Lower leg skin (tissue), 3 donors: ENCODE measurements at regions not wholly inside any gene's neighbourhood (a gene's known extent, or its start where the extent isn't known, plus 50 kb on each side); places are given as distances from the start of the nearest gene placed in this dataset.

ENCODE experiments used
- CTCF ChIP-seq, 3 donors: fragments of 450-650 bp; IDR thresholded peaks; one replicate each; pipeline ENCODE4 v1.5.1; 2016; ENCODE audit warnings: antibody characterized with exemption in 3 of 3, mild to moderate bottlenecking in 3 of 3, moderate library complexity in 2 of 3
- POLR2A ChIP-seq, 2 donors: fragments of 450-650 bp; IDR thresholded peaks; one replicate each; pipeline ENCODE4 v1.6.1; 2016 to 2017; ENCODE audit warnings: antibody characterized with exemption in 2 of 2, mild to moderate bottlenecking in 1 of 2, moderate library complexity in 1 of 2

GRCh38 chr1:218817691-218818465 lies 355.8 kb upstream of the LYPLAL1 start:
- TF ChIP-seq CTCF (IDR thresholded peaks at IDR 0.05) (no peak), POLR2A (IDR thresholded peaks at IDR 0.05) (no peak)
